Right ventricle myocardium superior (tissue), 1 donor: ENCODE measurements at regions not wholly inside any gene's neighbourhood (a gene's known extent, or its start where the extent isn't known, plus 50 kb on each side); places are given as distances from the start of the nearest gene placed in this dataset.
"Not testable (repeated sequence)": the region's sequence is repeated elsewhere in the genome, so short reads cannot be mapped to it uniquely, and the experiment has no call there.

Experiments
- ATAC-seq: fragments of 200-7000 bp; cut with Tn5 transposase; one replicate; pipeline ENCODE4 v1.9.1; 2020; ENCODE audit warnings: mild to moderate bottlenecking; ENCODE audit not compliant: poor library complexity
- DNase-seq: peaks from one replicate; pipeline ENCODE4 v3.0.0-alpha.2; 2020
- intact Hi-C: fragments of 100-400 bp; cut with DNase I; formaldehyde crosslinking; loops from one replicate; pipeline ENCODE4 v1.11.2; 2022
- donor health status: DM: no; HTN: yes; CAD: no; lungs with severe emphysema.

GRCh38 chr6:48423640-48424365 is 312.8 kb upstream of the PTCHD4 start:
- intact Hi-C loops = no loop called here
- DNase-seq (no peak), ATAC-seq (no peak)

DNA sequence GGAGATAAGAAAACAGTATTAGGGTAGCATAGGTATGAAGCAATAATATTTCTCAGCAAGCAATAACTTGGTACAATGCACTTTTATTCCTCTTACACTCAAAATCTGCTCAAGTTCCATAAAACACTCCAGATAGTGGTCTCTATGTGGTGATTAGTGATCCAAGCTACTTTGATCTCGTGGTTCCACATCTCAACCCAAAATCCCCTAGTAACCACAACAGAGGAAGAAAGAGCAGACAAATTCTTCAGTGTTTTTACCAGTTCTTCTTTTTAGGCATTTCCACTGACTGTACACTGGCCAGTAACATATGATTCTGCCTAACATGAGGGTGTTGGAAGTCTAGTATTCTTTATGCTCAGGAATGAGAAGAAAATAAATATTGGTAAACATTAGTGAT is 309.0 kb upstream of the PTCHD4 start:
- intact Hi-C loops = no loop called here
- no peak for DNase-seq
- ATAC-seq = no peak

GRCh38 chr6:48417927-48418326 is 306.9 kb upstream of the PTCHD4 start:
- intact Hi-C loops = no loop called here
- ATAC-seq (no peak), DNase-seq (no peak)

GRCh38 chr6:48412656-48413055 is 301.7 kb upstream of the PTCHD4 start:
- DNase-seq = no peak
- no peak for ATAC-seq
- intact Hi-C loops = no loop called here

DNA sequence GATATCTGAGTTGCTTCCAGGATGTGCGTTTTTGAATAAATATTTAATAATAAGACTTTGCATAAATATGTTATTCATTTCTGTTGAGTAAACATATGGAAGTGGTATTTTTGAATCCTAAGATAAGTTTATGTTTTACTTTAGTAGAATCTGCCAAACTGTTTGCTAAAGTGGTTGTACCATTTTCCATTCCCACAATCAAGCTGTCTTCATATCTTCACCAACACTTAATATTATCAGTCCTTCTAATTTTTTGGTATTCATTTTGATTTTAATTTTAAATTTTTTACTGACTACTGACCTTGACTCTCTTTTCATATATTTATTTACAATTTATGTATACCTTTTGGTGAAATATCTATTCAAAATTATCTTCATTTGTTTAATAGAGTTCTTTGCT is 293.9 kb upstream of the PTCHD4 start:
- intact Hi-C loops = no loop called here
- DNase-seq (no peak), ATAC-seq (no peak)

GRCh38 chr6:48403587-48403986 is 292.6 kb upstream of the PTCHD4 start:
- DNase-seq (no peak), ATAC-seq (no peak)
- intact Hi-C loops = no loop called here

- ATAC-seq = no peak
- DNase-seq = no peak
- intact Hi-C loops = no loop called here
These were observed 290.0 kb upstream of the PTCHD4 start for GRCh38 chr6:48401016-48401415.

- ATAC-seq = no peak
- intact Hi-C loops = no loop called here
- DNase-seq = no peak
These were observed 286.9 kb upstream of the PTCHD4 start for GRCh38 chr6:48397887-48398286.

GRCh38 chr6:48389146-48390043 is 278.4 kb upstream of the PTCHD4 start:
- intact Hi-C loops = no loop called here
- ATAC-seq (no peak), DNase-seq (no peak)

DNA sequence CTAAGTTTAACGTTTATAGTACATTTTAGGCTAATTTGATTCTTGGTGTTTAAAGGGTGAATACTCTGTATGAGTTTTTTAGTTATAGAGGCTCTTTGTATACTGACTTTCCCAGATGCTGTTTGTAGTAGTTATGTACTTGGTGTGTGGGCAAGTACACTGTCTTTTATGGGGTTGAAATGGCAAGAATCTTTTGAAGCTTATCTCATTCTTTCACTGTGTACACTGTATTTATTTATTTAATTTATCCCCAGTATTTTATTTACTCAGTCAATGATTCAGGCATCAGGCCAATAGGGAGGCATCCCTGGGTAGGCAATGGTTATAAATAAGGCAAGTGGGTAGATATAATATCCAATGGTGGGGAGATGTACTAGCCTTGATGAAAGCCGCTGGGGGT is 277.0 kb upstream of the PTCHD4 start:
- no peak for ATAC-seq
- intact Hi-C loops = no loop called here
- DNase-seq = no peak

DNA sequence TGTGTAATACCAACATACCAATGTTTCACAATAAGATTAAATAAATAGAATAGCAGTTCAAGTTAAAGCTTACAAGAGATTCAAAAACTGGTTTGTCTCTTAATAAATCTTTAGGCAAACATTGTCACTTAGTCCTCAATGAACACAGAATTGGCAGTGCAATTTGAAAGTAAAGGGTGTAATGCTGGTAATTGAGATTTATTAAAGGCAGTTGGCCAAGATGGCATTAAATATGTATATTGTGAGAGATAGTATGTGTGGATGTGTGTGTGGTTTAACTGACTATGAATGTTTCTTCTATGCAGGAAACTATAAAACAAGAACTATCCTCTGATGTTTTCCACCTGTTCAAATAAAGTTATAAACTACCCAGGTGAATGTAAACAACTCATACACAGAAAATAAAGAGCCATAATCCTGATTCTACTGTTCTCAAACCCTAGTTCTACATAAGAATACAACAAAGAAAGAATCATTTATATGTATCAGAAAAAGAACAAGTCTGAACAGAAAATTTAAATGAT is 267.9 kb upstream of the PTCHD4 start:
- intact Hi-C loops = no loop called here
- ATAC-seq (no peak), DNase-seq (no peak)

GRCh38 chr6:48377115-48377514 is 266.1 kb upstream of the PTCHD4 start:
- no peak for DNase-seq
- intact Hi-C loops = no loop called here
- no peak for ATAC-seq

DNA sequence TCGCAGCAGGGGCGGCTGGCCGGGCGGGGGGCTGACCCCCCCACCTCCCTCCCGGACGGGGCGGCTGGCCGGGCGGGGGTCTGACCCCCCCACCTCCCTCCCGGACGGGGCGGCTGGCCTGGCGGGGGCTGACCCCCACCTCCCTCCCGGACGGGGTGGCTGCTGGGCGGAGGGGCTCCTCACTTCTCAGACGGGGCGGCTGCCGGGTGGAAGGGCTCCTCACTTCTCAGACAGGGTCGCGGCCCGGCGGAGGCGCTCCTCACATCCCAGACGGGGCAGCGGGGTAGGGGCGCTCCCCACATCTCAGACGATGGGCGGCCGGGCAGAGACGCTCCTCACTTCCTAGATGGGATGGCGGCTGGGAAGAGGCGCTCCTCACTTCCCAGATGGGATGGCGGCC is 260.2 kb upstream of the PTCHD4 start:
- DNase-seq, ATAC-seq, intact Hi-C loops: not testable (repeated sequence)

DNA sequence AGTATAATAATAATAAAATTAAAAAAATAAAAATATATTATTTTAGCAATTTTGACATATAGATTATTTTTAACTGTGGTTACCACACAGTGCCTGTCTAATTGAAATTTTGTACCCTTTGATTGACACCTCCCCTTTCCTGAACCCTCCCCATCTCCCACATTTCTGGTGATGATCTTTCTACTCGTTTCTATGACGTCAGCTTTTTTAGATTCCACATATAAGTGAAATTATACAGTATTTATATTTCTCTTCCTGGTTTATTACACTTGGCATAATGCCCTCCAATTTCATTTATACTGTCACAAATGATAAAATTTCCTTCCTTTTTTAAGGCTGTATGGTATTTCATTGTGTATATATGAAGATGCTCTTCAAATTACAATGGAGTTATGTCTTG is 258.1 kb upstream of the PTCHD4 start:
- DNase-seq (no peak), ATAC-seq (no peak)
- intact Hi-C loops = no loop called here

DNA sequence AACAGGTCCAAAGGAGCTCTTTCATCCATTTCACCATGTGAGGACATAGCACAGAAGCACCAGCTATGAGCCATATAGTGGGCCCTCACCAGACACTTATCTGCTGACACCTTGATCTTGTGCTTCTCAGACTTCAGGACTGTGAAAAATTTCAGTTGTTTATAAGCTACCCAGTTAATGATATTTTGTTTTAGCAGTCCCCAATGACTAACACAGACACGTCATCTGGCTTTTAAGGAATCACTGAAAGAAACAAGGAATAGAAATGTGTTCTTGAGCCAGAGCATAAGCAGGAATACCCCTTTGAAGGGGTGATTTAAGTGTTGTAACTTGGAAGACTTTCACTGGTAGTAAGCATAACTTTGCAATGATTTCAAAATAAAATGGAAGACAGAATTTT is 214.7 kb upstream of the PTCHD4 start:
- ATAC-seq = no peak
- no peak for DNase-seq
- intact Hi-C loops = no loop called here

- intact Hi-C loops = no loop called here
- ATAC-seq (no peak), DNase-seq (peak; percentile 24)
These were observed 207.7 kb upstream of the PTCHD4 start for GRCh38 chr6:48318670-48319069.

- ATAC-seq = no peak
- no peak for DNase-seq
These were observed 204.9 kb upstream of the PTCHD4 start for GRCh38 chr6:48315915-48316314.

DNA sequence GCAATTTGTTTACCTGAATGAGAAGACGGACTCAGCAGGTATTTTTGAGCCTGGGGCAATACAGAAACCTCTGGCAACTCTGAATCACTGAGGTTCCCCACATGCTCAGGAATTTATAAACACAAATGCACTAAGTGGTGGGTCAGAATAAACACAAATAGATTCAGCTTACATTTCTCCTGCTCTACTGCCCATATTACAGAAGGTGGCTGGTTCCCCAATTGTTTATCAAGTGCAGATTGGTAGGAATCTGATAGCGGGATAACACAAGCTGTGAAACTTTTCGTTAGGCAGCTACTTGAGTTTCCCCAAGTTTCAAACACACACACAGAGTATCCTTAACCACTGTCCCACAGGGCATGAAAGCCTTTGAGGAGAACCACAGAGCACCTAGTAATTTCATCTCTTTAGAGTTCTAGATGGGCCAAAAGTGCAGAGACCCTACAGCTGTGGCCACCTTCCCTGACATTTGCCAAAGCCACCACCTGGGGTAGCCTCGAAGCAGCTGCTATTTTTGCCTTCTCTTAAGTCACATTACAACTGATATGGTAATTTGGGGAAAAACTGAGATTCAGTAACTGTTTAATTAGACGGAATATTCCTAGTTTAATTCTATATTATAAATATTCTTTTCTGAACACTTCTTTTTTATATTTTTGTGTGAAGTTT is 204.2 kb upstream of the PTCHD4 start:
- no peak for ATAC-seq
- no peak for DNase-seq
- intact Hi-C loops = no loop called here

More at GRCh38 chr6:48315915-48316314, 204.9 kb upstream of the PTCHD4 start:
- intact Hi-C loops = no loop called here

- DNase-seq (no peak), ATAC-seq (no peak)
- intact Hi-C loops = no loop called here
These were observed 200.3 kb upstream of the PTCHD4 start for GRCh38 chr6:48311301-48311700.
